ENCODE measurements at regions not wholly inside any gene's neighbourhood (a gene's known extent, or its start where the extent isn't known, plus 50 kb on each side); places are given as distances from the start of the nearest gene placed in this dataset.
A peak's percentile ranks its signal among the peaks of the same experiment; 100 is the strongest.

GRCh38 chr11:101759771-101760450 is 154.9 kb upstream of the CEP126 start:
- Histone ChIP-seq H3K9me3 (ENCODE audit: low read depth) (no peaks in the 10 kb centered on the region), H3K4me3 (no peak overlapping the region), H3K36me3 (no peaks in the 10 kb centered on the region), H3K27ac (no peak overlapping the region), H3K4me1 (ENCODE audit: low read depth) (no peaks in the 10 kb centered on the region), H3K27me3 (no peaks in the 10 kb centered on the region)
- peak; percentile 15 for TF ChIP-seq CTCF (IDR thresholded peaks at IDR 0.05; ENCODE audit: low read depth, low read length)
- peak in 1 of 2 donors; percentile 2 for DNase-seq (ENCODE audit: low read depth in 1 of 2, low spot score in 1 of 2)

- Histone ChIP-seq H3K4me1 (ENCODE audit: low read depth) (no peaks in the 10 kb centered on the region), H3K27ac (no peak overlapping the region), H3K4me3 (no peak overlapping the region), H3K27me3 (no peaks in the 10 kb centered on the region), H3K9me3 (ENCODE audit: low read depth) (no peaks in the 10 kb centered on the region), H3K36me3 (no peaks in the 10 kb centered on the region)
- DNase-seq (ENCODE audit: low read depth in 1 of 2, low spot score in 1 of 2) = no peak
- no peak for TF ChIP-seq CTCF (IDR thresholded peaks at IDR 0.05; ENCODE audit: low read depth, low read length)
Observed at GRCh38 chr11:101757741-101758140, 157.1 kb upstream of the CEP126 start.

GRCh38 chr11:101748572-101749344 is 165.0 kb upstream of the TRPC6 start:
- no peak for TF ChIP-seq CTCF (IDR thresholded peaks at IDR 0.05; ENCODE audit: low read depth, low read length)
- H3K27me3 ChIP-seq = no peaks in the 10 kb centered on the region
- no peak overlapping the region for H3K27ac ChIP-seq
- no peaks in the 10 kb centered on the region for H3K4me1 ChIP-seq (ENCODE audit: low read depth)
- H3K4me3 ChIP-seq = no peak overlapping the region
- H3K36me3 ChIP-seq = no peaks in the 10 kb centered on the region
- H3K9me3 ChIP-seq (ENCODE audit: low read depth) = no peaks in the 10 kb centered on the region
- no peak for DNase-seq (ENCODE audit: low read depth in 1 of 2, low spot score in 1 of 2)

GRCh38 chr11:101745756-101746155 is 161.9 kb upstream of the TRPC6 start:
- H3K36me3 ChIP-seq = no peaks in the 10 kb centered on the region
- H3K4me3 ChIP-seq = no peak overlapping the region
- no peaks in the 10 kb centered on the region for H3K4me1 ChIP-seq (ENCODE audit: low read depth)
- H3K9me3 ChIP-seq (ENCODE audit: low read depth) = no peaks in the 10 kb centered on the region
- DNase-seq (ENCODE audit: low read depth in 1 of 2, low spot score in 1 of 2) = no peak
- no peaks in the 10 kb centered on the region for H3K27me3 ChIP-seq
- no peak for TF ChIP-seq CTCF (IDR thresholded peaks at IDR 0.05; ENCODE audit: low read depth, low read length)
- no peak overlapping the region for H3K27ac ChIP-seq

- H3K9me3 ChIP-seq (ENCODE audit: low read depth) = no peaks in the 10 kb centered on the region
- no peak for DNase-seq (ENCODE audit: low read depth in 1 of 2, low spot score in 1 of 2)
- no peak overlapping the region for H3K27ac ChIP-seq
- TF ChIP-seq CTCF (IDR thresholded peaks at IDR 0.05; ENCODE audit: low read depth, low read length) = no peak
- H3K27me3 ChIP-seq = no peaks in the 10 kb centered on the region
- no peaks in the 10 kb centered on the region for H3K36me3 ChIP-seq
- H3K4me1 ChIP-seq (ENCODE audit: low read depth) = no peaks in the 10 kb centered on the region
- H3K4me3 ChIP-seq = no peak overlapping the region
Observed at GRCh38 chr11:101743828-101744227, 160.0 kb upstream of the TRPC6 start.

Measured in cardiac muscle cell (in vitro differentiated cells and primary cell).